ENCODE measurements at regions not wholly inside any gene's neighbourhood (a gene's known extent, or its start where the extent isn't known, plus 50 kb on each side); places are given as distances from the start of the nearest gene placed in this dataset.

DNA sequence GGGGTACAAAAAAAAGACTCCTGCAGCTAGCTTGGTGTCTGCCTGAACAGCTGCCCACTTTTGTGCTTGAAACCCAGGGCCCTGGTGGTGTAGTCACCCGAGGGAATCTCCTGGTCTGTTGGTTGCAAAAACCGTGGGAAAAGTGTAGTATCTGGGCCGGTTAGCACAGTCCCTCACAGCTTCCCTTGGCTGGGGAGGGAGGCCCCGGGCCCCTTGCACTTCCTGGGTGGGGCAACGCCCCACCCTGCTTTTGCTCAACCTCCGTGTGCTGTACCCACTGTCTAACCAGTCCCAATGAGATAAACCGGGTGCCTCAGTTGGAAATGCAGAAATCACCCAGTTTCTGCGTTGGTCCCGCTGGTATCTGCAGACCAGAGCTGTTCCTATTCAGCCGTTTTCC, 211.7 kb upstream of the ZPLD1 start:
- CTCF ChIA-PET = interaction anchor here (1.0 to 1.6 kb wide), 3 partner anchors 41 to 547 kb away, joined by 3 to 4 read pairs (median 4); no protein-coding TSS in a partner anchor
- peaks cover 47% of the 10 kb centered on the region for H3K4me1 Mint-ChIP-seq (ENCODE audit: low read depth, unreplicated experiment)

DNA sequence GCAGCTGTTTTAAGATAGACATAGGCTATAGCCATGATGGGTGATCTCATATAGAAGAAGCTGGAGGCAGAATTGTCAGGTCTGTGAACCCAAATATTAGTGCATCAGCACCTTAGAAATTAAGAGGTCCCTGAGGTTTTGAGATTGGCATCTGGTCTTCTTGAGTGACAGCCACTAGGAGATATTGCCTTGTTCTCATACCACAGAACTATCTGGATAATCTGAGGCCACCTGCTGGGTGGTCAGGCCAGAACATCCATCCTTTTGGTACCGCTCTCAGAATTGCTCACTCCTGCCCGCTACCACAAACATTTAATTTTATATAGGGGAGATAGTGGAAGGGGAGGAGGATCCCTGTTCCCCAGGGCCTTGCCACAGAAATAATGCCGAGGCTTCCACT, 210.6 kb upstream of the ZPLD1 start:
- TF ChIP-seq, protein P1, sequence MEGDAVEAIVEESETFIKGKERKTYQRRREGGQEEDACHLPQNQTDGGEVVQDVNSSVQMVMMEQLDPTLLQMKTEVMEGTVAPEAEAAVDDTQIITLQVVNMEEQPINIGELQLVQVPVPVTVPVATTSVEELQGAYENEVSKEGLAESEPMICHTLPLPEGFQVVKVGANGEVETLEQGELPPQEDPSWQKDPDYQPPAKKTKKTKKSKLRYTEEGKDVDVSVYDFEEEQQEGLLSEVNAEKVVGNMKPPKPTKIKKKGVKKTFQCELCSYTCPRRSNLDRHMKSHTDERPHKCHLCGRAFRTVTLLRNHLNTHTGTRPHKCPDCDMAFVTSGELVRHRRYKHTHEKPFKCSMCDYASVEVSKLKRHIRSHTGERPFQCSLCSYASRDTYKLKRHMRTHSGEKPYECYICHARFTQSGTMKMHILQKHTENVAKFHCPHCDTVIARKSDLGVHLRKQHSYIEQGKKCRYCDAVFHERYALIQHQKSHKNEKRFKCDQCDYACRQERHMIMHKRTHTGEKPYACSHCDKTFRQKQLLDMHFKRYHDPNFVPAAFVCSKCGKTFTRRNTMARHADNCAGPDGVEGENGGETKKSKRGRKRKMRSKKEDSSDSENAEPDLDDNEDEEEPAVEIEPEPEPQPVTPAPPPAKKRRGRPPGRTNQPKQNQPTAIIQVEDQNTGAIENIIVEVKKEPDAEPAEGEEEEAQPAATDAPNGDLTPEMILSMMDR (IDR thresholded peaks at IDR 0.05; ENCODE audit: unreplicated experiment) = peak; percentile 35
- DNase-seq = peak; percentile 47
- H3K27ac Mint-ChIP-seq (ENCODE audit: unreplicated experiment) = peak overlapping the region; percentile 57
- no TSS peak for BruUV-seq (replicated peaks)
- peaks cover 48% of the 10 kb centered on the region for H3K4me1 Mint-ChIP-seq (ENCODE audit: low read depth, unreplicated experiment)
- intact Hi-C loops (cut with micrococcal nuclease; ENCODE audit: unreplicated experiment) = loop anchor here (2.0 kb wide), 6 partner anchors 43 to 557 kb away; partner anchors contain the start of gene ZBTB11
- no peaks in the 10 kb centered on the region for H3K27me3 Mint-ChIP-seq (ENCODE audit: unreplicated experiment)
- no peak overlapping the region for H3K4me3 Mint-ChIP-seq (ENCODE audit: low read depth, unreplicated experiment)
- H3K9me3 Mint-ChIP-seq (ENCODE audit: low read depth, unreplicated experiment) = peaks cover 5% of the 10 kb centered on the region
- H3K36me3 Mint-ChIP-seq (ENCODE audit: insufficient read depth, unreplicated experiment) = peaks cover 7% of the 10 kb centered on the region
- CTCF ChIA-PET = interaction anchor here (1.0 to 2.6 kb wide), 6 partner anchors 34 to 413 kb away, joined by 3 to 31 read pairs (median 10); no protein-coding TSS in a partner anchor

More for the DNA sequence above, 211.7 kb upstream of the ZPLD1 start:
- peak; percentile 28 for DNase-seq
- TF ChIP-seq, protein P1 (IDR thresholded peaks at IDR 0.05; ENCODE audit: unreplicated experiment) = no peak
- no peaks in the 10 kb centered on the region for H3K27me3 Mint-ChIP-seq (ENCODE audit: unreplicated experiment)
- intact Hi-C loops (cut with micrococcal nuclease; ENCODE audit: unreplicated experiment) = no loop called here
- peaks cover 7% of the 10 kb centered on the region for H3K36me3 Mint-ChIP-seq (ENCODE audit: insufficient read depth, unreplicated experiment)
- H3K4me3 Mint-ChIP-seq (ENCODE audit: low read depth, unreplicated experiment) = peak overlapping the region; percentile 4
- H3K9me3 Mint-ChIP-seq (ENCODE audit: low read depth, unreplicated experiment) = peaks cover 5% of the 10 kb centered on the region
- H3K27ac Mint-ChIP-seq (ENCODE audit: unreplicated experiment) = peak overlapping the region; percentile 57
- BruUV-seq (replicated peaks) = no TSS peak

DNA sequence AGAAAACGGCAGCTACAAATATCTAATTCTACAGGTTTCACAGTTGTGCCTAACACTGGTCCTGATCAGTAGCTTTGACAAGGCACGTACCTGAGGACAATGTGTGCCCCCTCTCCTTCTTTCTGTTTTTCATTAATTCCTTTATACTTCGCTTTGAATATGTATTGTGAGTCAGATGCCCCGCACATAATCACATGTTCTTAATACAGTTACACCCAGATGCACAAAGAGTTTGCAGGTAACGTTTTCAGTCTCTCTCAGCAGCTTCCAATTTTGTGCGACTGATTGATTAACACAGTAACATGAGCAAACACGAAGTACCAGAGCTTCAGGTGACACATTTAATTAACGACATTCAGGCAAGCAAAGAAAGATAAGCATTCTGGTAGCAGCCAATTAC, 209.8 kb upstream of the ZPLD1 start:
- H3K27me3 Mint-ChIP-seq (ENCODE audit: unreplicated experiment) = no peaks in the 10 kb centered on the region
- BruUV-seq (replicated peaks) = no TSS peak
- peaks cover 56% of the 10 kb centered on the region for H3K4me1 Mint-ChIP-seq (ENCODE audit: low read depth, unreplicated experiment)
- H3K9me3 Mint-ChIP-seq (ENCODE audit: low read depth, unreplicated experiment) = peaks cover 5% of the 10 kb centered on the region
- no peak overlapping the region for H3K4me3 Mint-ChIP-seq (ENCODE audit: low read depth, unreplicated experiment)
- no peak for DNase-seq
- intact Hi-C loops (cut with micrococcal nuclease; ENCODE audit: unreplicated experiment) = loop anchor here (1.0 to 5.0 kb wide), 10 partner anchors 44 to 653 kb away; partner anchors contain the start of genes PCNP and ZBTB11
- H3K36me3 Mint-ChIP-seq (ENCODE audit: insufficient read depth, unreplicated experiment) = peaks cover 7% of the 10 kb centered on the region
- H3K27ac Mint-ChIP-seq (ENCODE audit: unreplicated experiment) = peak overlapping the region; percentile 57
- TF ChIP-seq, protein P1 (IDR thresholded peaks at IDR 0.05; ENCODE audit: unreplicated experiment) = no peak
- CTCF ChIA-PET = interaction anchor here (0.8 to 2.6 kb wide), 28 partner anchors 30 to 651 kb away, joined by 3 to 31 read pairs (median 6); partner anchors contain the start of genes PCNP and ZBTB11

DNA sequence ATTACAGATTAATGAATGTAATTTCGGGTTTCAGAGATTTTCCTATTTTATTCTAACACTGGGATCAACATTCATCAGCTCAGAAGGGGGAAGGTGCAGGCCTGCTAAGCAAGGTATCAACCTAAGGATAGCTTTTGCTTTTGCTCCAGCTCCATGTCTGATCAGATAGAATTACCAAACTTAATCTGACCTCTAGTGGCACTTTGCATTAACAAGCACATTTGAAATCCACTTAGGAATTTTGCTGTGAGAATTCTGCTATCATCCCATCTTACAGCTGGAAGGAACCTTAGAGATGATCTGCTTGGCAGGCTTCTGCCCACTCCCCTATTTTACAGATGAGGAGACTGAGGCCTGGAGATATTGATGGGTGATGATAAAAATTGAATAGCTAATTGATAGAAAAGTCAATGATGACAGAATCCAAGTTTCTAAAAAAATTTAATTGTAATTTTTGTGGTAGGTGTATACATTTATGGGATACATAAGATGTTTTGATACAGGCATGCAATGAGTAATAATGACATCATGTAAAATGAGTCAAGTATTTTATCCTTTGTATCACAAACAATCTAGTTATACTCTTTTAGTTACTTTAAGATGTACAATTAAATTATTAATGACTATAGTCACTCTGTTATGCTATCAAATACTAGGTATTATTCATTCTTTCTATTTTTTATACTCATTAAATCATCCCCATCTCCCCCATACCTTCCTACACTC, 209.2 kb upstream of the ZPLD1 start:
- peaks cover 5% of the 10 kb centered on the region for H3K9me3 Mint-ChIP-seq (ENCODE audit: low read depth, unreplicated experiment)
- peaks cover 7% of the 10 kb centered on the region for H3K36me3 Mint-ChIP-seq (ENCODE audit: insufficient read depth, unreplicated experiment)
- CTCF ChIA-PET = interaction anchor here (0.8 to 2.6 kb wide), 28 partner anchors 31 to 651 kb away, joined by 3 to 31 read pairs (median 6); partner anchors contain the start of genes PCNP and ZBTB11
- BruUV-seq (replicated peaks) = no TSS peak
- DNase-seq = peak; percentile 43
- H3K4me3 Mint-ChIP-seq (ENCODE audit: low read depth, unreplicated experiment) = no peak overlapping the region
- H3K27me3 Mint-ChIP-seq (ENCODE audit: unreplicated experiment) = no peaks in the 10 kb centered on the region
- intact Hi-C loops (cut with micrococcal nuclease; ENCODE audit: unreplicated experiment) = loop anchor here (1.0 to 5.0 kb wide), 10 partner anchors 45 to 653 kb away; partner anchors contain the start of genes PCNP and ZBTB11
- TF ChIP-seq, protein P1 (IDR thresholded peaks at IDR 0.05; ENCODE audit: unreplicated experiment) = peak; percentile 51
- H3K27ac Mint-ChIP-seq (ENCODE audit: unreplicated experiment) = peak overlapping the region; percentile 57
- peaks cover 60% of the 10 kb centered on the region for H3K4me1 Mint-ChIP-seq (ENCODE audit: low read depth, unreplicated experiment)

Data from Calu3 (cell line).